NCI-H2227 (cell line): ENCODE measurements at regions not wholly inside any gene's neighbourhood (a gene's known extent, or its start where the extent isn't known, plus 50 kb on each side); places are given as distances from the start of the nearest gene placed in this dataset.
A peak's percentile ranks its signal among the peaks of the same experiment; 100 is the strongest.

Source experiments
- DNase-seq: peaks from one replicate; lab custom pipeline; 2025; ENCODE audit not compliant: unreplicated experiment; lab: John Stamatoyannopoulos, UW

DNA sequence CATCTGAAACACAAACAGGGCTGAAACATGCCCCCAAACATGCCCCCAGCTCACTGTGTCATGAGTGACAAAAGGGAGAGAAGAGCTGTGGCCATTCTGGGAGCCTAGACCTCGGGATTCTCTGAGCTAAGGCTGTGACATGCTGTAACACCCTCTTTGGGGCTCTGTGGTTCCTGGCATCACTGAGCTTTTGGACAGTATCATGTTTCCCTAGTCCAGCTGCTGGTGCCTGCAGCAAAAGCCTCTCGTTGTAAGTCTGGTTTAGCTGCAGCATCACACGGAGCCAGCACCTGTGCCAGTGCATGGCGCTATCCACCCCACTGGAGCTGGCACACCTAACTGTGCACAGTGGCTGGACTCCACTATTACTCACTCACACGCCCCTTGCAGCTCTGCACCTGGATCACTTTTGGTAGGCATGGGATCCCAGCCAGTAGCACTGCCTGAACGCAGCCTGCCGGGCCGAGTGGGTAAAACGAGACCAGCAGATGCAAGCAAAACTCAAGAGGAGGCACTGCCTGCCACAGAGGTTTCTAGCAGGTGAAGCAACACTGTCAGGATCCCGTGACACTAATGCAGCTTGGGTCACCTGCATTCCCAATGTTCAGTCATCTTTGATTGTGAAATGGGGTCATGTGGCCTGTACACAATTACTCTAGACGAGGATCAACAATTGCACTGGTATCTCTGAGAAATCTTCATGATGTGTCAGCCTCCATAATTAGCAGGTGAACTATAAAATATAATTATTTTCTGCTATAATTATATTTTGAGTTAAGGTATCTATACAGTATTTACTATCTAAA is 547.2 kb downstream of the ZNF804A start:
- no peak for DNase-seq

DNA sequence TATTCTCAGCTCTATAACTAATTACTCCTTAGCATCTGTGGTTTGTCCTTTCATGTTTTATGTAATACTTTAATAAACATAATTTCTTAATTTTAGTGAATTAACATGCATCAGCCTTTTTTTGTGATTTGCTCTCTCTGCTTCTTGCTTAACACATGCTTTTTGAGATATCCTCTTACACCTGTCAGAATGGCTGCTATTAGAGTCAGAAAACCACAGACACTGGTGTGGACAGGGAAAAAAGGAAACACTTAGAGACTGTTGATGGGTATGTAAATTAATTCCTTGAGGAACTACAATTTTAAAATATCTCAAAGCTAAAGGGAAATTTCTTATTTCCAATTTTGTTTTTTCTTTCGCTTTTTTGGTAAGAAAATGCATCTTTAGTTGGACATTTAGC is 549.0 kb downstream of the ZNF804A start:
- no peak for DNase-seq

DNA sequence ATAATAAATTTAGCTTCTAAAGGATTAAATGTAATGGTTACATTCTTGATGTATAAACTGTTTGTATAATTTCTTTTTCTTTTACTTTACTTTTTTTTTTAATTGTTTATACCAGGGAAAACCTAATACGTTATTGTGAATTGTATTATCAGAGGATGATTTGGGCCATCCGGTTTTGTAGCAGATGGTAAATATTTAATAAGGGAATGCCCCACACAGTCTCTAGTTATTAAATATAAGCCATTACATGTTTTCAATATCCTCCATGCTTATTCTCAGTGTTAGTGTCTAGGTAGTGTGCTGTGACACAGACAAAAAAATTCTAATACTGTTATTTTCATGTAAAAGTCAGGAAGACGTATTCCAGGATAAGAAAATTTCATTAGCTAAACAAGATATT is 553.9 kb downstream of the ZNF804A start:
- DNase-seq = no peak

DNA sequence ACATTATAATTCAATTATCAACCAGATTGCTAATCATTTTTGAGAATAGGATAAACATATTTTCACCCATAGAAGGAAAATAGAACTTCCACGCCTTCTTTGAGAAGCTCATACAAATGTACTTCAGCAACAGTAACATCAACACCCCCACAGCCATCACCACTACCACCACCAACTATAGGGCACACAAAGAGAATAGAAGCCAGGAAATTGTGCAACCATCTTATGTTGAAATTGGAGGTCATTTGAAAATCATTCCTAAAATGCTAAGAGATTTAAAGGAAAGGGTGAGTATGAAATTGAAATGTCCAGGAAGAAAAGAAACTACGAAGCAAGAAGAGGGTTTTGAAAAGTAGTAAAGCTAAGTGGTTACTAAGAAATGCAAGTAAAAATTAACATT is 563.4 kb downstream of the ZNF804A start:
- no peak for DNase-seq

DNA sequence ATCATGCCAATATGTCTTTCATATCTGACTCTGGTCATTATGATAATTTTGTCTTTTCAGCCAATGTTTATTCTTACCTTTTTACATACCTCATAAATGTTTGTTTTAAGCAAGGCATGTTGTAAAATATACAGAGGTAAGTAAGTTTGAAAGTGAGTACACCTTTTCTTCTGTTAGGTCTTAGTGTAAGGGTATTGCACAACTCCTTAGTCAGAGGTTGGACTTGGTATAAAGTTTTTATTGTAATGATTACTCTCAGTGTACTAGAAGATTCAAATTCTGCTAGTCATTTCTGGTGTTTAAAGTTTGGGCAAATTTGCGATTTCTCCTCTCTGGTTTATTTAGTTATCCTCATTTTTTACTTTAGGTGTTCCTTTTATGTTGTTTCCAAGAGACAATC is 564.3 kb upstream of the FSIP2 start:
- DNase-seq = no peak

DNA sequence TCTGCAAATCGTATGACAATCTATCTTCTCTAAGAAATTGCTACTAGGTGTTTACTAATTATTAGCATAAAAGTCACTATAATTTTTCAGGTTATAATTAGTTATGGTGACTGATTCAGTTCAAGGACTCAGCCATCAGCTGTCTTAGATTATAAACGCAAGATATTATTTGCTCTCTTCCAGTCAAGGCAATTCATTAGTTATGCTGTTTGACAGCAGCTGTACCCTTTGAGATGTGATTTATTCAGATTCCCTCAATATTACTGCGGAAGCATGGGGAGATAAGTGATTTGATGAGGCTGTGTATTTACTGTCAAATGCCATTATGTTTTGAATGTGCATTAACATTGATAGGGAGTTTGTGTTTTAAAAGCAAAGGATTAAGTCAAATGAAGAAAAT is 558.9 kb upstream of the FSIP2 start:
- no peak for DNase-seq

DNA sequence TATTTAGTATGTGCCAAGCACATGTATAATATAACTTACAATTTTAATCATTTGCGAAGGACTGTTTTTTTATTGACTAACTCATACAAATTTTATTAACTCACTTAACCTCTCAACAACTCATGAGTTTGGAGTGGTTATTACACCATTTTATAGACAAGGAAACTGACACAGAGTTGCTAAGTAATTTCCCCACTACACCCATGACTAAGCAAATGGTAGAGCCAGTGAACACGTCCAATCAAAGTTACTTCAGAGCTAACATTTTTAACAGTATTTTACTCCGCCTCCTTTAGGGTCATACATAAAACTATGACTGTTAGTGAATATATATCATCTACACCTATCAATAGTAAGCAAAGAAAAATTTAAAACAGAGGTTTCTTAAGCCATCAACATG is 556.7 kb upstream of the FSIP2 start:
- DNase-seq = no peak

DNA sequence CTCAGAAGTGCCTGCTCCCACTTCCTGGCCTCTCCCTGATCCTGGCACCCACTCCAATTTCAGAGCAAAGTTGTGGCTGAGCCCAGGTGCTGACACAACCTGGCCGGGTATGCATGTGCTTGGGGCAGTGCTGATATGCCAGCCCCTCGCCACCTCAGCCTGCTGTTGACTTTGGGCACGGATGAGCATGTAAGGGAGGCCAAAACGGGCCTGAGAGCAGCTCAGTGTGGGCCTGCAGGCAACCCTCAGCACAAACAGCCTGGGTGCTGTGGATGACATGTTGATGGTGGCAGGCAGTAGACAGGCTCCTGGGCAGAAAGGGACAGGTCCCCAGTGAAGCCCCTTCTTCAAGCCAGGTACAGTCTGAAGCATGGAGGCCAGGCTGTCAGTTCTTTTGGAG is 553.6 kb upstream of the FSIP2 start:
- DNase-seq = no peak

DNA sequence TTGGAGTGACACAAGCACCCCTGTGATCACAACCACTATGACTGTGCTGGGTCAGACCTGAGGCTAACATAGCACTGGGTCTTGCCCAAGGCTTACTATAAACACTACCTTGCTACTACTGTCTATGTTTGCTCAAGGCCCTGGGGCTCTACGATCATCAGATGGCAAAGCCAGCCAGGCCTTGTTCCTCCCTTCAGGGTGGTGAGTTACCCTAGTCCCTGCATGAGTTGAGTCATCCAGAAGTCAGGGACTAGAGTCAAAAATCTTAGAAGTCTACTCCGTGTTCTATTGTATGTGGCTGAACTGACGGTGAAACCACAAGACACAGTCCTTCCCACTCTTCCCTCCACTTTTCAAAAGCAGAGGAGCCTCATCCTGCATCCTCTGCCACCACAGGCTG is 551.2 kb upstream of the FSIP2 start:
- DNase-seq = no peak

DNA sequence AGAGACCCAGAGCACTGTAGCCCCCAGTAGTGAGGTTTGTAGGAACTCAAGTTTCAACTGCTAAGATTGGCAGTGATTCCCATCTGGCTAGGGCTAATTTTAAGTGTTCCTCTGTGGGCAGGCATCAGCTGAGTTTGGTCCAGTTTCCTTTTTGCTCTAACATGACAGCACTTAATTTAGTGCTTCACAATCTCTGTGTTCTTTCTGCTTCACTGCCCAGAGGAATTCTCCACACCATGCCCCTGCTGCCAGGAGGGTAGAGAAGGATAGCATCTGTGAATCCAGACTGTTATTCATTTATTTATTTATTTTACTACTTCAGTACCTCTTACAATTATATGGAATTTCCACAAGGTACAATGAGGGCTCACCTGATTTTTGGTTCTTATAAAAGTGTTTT is 549.9 kb upstream of the FSIP2 start:
- no peak for DNase-seq

DNA sequence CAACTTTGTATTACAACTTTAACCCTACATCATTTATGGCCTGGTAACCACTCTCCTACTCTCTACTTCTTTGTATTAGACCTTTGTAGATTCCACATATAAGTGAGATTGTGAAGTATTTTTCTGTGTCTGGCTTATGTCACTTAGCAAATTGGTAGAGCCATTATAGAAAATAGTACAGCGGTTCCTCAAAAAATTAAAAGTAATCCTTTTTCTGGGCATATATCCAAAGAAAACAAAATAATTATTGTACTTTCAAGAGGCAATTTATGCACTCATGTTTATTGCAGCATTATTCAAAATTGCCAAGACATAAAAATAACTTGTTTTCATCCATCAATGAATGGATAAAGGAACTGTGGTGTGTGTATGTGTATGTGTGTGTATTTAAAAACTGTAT is 537.5 kb upstream of the FSIP2 start:
- DNase-seq = peak; percentile 11

DNA sequence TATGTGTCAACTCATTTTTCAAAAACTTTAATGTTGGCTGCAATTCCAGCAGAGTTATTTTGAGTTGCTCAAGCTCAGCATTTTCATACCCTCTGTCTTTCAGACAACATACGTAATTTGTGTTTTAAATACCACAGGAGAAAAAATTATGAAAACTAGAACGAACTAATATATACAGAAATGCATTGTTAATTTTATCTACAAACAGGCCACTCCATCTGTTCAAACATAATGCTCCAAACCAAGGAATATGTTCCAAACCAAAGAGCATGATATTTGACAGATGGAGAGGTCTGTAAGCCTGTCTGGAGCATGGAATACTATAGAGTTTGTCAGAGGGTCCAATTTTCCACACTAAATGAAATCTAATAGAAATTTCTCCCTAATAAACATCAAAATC is 536.2 kb upstream of the FSIP2 start:
- no peak for DNase-seq

DNA sequence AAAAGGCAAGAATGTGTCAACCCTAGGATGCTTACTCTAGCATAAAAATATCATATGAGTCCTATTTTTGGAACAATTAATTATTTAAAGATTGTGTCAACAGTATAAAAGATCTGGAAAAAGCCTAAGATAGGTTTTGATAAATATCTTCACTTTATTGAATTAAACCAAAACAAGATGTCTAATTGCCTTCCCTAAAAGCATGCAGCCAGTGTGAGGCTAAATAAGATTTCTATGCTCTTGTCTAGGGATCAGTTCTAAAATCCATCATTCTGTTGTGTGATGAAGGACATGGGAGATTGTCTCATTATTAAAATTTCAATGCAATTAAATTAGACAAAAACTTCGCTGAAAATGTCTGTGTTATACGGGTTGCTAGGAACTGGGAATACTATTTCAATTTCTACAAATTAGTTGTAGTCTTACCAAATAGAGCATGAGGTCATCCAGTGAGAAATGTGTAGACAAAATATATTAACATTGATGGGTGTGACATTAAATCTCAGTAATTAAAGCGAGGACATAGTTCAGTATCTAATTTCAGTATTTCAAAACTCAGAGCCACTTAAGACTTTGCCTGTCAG is 535.6 kb upstream of the FSIP2 start:
- no peak for DNase-seq

DNA sequence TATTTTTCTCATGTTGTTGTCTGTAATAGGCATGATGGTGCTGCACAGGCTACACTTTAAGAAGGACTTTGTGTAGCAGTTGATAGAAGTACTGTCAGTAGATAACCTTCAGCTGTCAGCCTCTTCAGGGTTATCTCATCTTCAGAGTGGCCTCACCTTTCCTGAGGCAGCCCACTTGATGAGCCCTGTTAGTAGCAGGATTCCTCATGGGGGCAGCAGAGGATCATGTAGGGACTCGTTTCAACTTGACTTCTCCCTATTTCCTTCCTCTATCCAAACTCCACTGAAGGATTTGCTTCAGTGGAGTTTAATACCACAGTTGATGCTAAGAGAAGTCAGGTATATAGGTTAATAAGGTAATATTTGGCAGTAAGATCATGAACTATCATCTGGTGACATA is 530.3 kb upstream of the FSIP2 start:
- peak; percentile 39 for DNase-seq

DNA sequence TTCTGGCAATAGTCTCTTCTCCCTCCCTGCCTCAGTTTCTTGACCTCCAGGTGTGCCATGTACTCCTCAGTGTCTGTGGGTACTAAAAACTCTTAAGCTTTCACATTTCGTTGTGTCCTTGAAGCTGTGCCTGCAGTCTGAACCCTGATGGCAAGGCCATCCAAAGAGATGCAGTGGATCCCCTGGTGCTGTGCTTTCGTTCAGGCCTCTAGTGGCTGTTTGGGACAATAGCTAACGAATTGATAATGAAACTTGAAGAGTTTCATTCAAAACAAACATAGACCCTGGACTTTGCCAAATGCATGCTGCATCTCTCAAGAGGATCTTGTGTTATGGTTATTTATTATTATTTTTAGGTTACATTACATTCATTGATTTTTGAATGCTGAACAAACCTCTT is 523.1 kb upstream of the FSIP2 start:
- DNase-seq = no peak

DNA sequence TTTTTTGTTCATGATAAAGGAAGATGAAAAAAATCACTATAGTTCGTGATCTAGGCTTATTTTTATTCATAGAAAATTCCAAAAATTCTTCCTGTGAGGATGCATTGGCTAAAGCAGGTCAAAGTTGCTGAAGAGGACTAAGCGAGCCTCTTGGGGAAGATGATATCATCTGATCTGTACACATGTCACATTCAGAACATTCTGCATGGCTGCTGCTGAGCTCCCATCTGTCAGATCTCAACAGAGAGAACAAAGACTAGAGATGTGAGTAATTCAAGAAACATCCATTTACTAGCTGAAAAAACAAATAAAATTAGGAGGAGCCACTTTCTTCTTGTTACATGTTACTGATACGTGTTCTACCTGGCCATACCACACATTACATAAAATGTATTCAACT is 518.6 kb upstream of the FSIP2 start:
- no peak for DNase-seq

DNA sequence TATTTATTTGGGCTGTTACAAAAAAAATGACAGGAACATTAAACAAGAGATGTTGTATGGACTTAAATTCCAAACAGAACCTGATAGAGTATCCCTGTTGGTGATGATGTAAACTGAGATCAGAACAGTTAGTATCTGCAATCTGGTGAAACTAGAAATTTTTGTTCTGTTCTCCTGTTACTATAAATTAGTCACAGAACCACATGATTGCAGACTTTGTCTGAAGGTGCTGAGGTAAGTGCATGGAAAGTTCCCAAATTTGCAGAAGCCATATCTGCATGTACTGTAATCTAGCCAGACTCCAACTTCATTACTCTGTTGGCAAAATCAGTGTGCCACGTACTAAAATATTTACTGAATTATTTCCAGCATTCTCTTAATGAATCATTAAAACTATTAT is 516.3 kb upstream of the FSIP2 start:
- DNase-seq = no peak

DNA sequence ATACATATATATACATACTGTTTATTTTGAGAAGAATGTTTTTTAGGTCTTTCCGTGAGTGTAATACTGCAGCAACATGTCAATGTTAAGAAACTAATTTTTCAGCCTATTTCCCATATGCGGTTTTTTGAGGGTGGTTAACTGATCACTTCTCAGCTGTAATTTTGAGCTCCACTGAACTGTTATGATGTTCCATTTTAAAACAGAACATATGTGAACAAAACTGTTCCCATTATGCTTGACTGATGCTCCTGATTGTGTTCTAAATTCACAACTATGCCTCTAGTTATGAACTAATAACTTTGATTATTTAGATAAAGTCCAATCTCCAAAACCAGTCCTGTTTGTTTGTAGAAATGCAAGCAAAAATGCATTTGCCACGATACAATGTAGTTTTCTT is 511.2 kb upstream of the FSIP2 start:
- no peak for DNase-seq

DNA sequence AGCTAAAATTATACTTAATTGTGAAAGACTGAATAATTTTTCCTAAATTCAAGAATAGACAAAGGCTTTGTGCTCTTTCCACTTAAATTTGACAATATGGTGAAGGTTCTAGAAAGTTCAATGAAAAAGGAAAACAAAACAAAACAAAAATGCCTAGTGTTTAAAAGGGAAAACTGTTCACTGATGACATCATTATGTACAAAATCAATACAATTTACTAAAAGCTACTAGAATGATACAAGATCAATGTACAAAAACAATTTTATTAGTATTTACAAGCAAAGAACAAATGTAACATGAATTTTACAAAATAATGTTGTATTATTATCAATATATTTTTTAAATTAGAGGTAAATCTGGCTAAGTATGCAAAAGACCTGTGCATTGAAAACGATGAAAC is 499.1 kb upstream of the FSIP2 start:
- DNase-seq = no peak

DNA sequence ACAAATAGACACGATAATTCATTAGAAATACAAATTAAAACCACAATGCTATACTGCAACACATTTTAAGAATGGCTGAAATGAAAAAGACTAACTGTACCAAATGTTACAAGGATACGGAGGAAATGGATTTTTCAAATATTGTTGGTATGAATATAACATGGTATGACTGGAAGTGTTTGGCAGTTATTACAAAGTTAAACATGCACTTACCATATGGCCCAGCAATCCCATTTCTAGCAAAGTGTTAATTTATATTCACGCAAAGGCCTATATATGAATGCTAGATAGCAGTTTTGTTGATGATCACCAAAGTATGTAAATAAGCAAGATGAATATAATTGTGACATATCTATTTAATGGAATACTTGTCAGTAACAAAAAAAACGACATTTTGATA is 497.8 kb upstream of the FSIP2 start:
- DNase-seq = no peak

DNA sequence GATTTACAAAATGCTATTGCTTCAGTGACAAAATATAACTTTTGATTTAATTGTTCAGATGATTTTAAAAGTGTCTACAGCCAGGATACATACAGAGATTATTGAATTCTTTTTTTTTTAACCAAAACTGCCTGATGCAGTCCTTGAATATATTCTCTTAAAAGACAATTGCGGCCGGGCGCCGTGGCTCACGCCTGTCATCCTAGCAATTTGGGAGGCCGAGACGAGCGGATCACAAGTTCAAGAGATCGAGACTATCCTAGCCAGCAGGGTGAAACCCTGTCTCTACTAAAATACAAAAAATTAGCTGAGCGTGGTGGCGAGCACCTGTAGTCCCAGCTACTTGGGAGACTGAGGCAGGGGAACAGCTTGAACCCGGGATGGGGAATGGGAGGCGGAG is 497.0 kb upstream of the FSIP2 start:
- DNase-seq = no peak

DNA sequence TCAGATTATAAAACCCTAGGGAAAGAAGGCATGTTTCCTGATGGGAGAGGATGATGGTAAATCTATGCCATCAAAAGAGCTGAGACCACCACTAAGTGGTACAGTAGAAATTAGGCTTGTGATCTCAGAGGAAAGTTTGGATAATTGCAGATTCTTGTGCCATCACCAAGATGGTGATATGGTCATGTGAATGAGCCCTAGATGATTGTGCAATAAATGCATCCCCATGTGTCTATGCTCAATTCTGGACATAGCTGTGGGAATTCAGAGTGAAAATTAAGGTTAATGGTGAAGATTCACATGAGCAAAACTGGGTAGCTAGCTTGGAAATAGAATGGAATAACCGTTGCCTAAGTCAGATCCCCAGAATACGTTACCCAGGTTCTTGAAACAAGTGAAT is 496.1 kb upstream of the FSIP2 start:
- DNase-seq = no peak

DNA sequence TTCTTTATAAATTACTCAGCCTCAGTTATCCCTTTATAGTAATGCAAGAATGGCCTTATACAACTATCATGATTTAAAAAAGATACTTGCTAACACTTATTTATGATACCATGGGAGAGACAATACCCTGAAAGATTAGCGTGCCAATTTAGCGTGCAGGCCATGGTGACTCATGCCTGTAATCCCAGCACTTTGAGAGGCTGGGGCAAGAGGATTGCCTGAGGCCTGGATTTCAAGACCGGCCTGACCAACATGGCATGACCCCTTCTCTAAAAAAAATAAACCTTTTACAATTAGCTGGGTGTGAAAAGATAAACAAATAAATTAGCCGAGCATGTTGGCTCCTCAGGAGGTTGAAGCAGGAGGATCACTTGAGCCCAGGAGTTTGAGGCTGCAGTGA is 493.4 kb upstream of the FSIP2 start:
- no peak for DNase-seq
